LNCaP clone FGC (cell line): ENCODE measurements at regions not wholly inside any gene's neighbourhood (a gene's known extent, or its start where the extent isn't known, plus 50 kb on each side); places are given as distances from the start of the nearest gene placed in this dataset.

Experiments
- DNase-seq: peaks from one replicate; pipeline ENCODE4 v3.0.0-alpha.2; 2011; ENCODE audit warnings: low read depth
- H3K4me3 ChIP-seq: 2 replicates; pipeline ENCODE4 v1.5.1; 2011; ENCODE audit warnings: mild to moderate bottlenecking, low read depth, low read length, control low read depth
- TF ChIP-seq, protein P1 (sequence below): IDR thresholded peaks from 2 replicates; pipeline ENCODE4 v1.5.1; 2012; ENCODE audit warnings: mild to moderate bottlenecking; ENCODE audit not compliant: control insufficient read depth, insufficient read depth; ENCODE audit errors: extremely low read depth

DNA sequence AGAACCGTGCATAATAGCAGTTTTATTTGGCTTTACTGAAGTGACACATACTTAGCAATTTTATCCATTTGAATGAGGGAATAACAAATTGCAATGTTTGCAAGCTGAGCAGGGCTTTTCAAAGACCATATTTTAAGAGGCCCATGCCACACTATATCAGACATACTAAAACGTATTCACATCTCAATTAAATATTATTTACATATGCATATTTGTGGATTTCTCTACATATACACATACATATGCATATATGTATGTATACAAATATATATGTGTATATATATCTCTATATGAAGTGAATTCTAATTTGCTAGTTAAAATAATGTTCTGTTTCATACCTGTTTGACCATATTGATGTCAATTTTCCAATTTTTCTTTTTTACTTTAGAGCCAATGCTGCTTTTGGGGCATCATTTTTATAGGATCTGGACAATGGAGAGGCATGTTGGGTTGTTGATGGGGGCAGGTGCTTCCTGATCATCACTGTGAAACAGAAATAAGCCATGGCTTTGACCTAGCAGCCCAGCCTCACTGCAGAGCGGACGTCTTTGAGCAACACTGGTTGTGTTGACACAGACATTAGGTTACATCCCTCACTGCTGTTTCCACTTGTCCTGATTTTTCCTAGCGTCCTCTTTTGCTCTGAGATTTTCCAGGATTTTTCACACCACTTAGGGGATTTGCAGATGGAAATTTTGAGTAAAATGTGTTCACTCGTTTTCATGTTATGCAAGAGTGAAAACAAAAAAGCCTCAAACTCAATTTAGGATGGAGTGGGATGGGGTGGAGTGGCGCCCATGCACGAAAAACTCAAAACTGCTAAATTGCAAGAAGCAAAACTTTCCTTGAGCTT, 56.9 kb downstream of the RDH14 start:
- H3K4me3 ChIP-seq: no peak overlapping the region
- TF ChIP-seq, protein P1, sequence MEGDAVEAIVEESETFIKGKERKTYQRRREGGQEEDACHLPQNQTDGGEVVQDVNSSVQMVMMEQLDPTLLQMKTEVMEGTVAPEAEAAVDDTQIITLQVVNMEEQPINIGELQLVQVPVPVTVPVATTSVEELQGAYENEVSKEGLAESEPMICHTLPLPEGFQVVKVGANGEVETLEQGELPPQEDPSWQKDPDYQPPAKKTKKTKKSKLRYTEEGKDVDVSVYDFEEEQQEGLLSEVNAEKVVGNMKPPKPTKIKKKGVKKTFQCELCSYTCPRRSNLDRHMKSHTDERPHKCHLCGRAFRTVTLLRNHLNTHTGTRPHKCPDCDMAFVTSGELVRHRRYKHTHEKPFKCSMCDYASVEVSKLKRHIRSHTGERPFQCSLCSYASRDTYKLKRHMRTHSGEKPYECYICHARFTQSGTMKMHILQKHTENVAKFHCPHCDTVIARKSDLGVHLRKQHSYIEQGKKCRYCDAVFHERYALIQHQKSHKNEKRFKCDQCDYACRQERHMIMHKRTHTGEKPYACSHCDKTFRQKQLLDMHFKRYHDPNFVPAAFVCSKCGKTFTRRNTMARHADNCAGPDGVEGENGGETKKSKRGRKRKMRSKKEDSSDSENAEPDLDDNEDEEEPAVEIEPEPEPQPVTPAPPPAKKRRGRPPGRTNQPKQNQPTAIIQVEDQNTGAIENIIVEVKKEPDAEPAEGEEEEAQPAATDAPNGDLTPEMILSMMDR: no peak
- DNase-seq: no peak

- TF ChIP-seq, protein P1: no peak
- DNase-seq: no peak
- H3K4me3 ChIP-seq: no peak overlapping the region
Observed at GRCh38 chr2:18502142-18502541, 58.3 kb downstream of the RDH14 start.

DNA sequence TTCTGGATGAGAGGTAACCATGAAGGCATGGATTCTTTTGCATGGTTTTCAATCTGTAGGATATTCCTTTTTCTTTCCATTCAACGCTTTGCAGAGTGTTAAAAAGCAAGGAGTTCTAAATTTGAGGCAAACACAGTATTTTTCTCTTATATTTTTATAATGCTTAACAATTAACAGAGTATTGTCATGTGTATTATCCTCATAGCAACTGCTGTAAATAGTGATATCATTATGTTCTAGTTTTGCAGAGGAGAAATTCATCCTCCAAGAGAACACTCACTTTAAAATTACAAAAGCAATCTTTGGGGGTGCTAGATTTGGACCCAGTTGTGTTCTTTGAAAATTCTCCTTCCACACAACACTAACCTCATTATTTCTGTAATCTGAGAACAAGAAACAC, 58.7 kb downstream of the RDH14 start:
- DNase-seq: no peak
- TF ChIP-seq, protein P1: no peak
- no peak overlapping the region for H3K4me3 ChIP-seq

DNA sequence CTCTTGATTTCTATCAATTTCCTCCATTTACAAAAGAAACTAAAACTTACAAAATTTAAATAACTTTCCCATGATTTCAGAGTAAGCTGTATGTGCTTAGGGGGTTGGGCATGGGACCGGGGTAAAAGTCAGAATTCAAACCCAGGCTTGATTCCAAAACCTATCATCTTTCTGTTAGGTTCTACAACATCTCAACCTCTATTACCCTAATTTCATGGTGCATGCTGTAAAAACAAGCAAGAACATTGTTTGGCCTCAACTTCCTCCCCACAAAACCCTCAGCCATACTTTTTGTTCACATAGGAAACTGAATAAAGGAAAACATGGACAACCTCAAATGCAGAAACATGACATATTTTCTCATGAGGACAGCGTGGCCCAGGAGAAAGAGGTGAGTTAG, 59.3 kb downstream of the RDH14 start:
- no peak overlapping the region for H3K4me3 ChIP-seq
- no peak for DNase-seq
- TF ChIP-seq, protein P1: no peak

GRCh38 chr2:18500333-18500732, 60.1 kb downstream of the RDH14 start:
- DNase-seq: no peak
- no peak overlapping the region for H3K4me3 ChIP-seq
- TF ChIP-seq, protein P1: no peak

- H3K4me3 ChIP-seq: no peak overlapping the region
- DNase-seq: peak; percentile 45
- TF ChIP-seq, protein P1: no peak
Observed at GRCh38 chr2:18498531-18498930, 61.9 kb downstream of the RDH14 start.

DNA sequence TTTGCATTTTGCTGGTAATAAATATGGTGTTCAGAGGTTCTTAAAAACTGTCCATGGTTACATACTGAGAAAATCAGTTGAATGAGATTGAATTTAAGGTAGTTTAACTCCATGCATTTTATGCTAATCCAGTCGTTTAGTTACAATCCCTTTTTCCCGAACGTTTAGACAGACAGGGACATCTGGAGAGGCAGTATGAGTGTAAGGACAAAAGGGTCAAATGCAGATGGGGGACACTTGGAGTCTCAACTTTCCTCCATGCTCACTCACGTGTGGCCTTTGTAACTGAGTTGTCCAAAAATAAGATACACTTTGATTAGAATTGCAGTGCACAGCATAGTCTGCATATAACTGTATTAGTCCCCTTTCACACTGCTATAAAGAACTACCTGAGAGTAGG, 63.9 kb downstream of the RDH14 start:
- H3K4me3 ChIP-seq: no peak overlapping the region
- DNase-seq: no peak
- TF ChIP-seq, protein P1: no peak
